ENCODE measurements at regions not wholly inside any gene's neighbourhood (a gene's known extent, or its start where the extent isn't known, plus 50 kb on each side); places are given as distances from the start of the nearest gene placed in this dataset.
"Not testable (repeated sequence)": the region's sequence is repeated elsewhere in the genome, so short reads cannot be mapped to it uniquely, and the experiment has no call there.

- Mint-ChIP-seq H3K9me3 (peaks cover 9% of the 10 kb centered on the region), H3K4me1 (no peaks in the 10 kb centered on the region), H3K27me3 (ENCODE audit: low read depth) (no peaks in the 10 kb centered on the region), H3K4me3 (no peak overlapping the region), H3K36me3 (no peaks in the 10 kb centered on the region), H3K27ac (no peak overlapping the region)
- no peak for DNase-seq (ENCODE audit: low spot score in 2 of 2, unreplicated experiment in 2 of 2)
- TF ChIP-seq, protein P1, sequence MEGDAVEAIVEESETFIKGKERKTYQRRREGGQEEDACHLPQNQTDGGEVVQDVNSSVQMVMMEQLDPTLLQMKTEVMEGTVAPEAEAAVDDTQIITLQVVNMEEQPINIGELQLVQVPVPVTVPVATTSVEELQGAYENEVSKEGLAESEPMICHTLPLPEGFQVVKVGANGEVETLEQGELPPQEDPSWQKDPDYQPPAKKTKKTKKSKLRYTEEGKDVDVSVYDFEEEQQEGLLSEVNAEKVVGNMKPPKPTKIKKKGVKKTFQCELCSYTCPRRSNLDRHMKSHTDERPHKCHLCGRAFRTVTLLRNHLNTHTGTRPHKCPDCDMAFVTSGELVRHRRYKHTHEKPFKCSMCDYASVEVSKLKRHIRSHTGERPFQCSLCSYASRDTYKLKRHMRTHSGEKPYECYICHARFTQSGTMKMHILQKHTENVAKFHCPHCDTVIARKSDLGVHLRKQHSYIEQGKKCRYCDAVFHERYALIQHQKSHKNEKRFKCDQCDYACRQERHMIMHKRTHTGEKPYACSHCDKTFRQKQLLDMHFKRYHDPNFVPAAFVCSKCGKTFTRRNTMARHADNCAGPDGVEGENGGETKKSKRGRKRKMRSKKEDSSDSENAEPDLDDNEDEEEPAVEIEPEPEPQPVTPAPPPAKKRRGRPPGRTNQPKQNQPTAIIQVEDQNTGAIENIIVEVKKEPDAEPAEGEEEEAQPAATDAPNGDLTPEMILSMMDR (IDR thresholded peaks at IDR 0.05; ENCODE audit: unreplicated experiment) = no peak
Observed at GRCh38 chr11:25816411-25816810, 515.5 kb upstream of the ANO3 start.

- Mint-ChIP-seq H3K27ac (no peak overlapping the region), H3K4me3 (no peak overlapping the region), H3K36me3 (peaks cover 3% of the 10 kb centered on the region), H3K27me3 (ENCODE audit: low read depth) (no peaks in the 10 kb centered on the region), H3K4me1 (peaks cover 17% of the 10 kb centered on the region), H3K9me3 (peaks cover 20% of the 10 kb centered on the region)
- TF ChIP-seq, protein P1 (IDR thresholded peaks at IDR 0.05; ENCODE audit: unreplicated experiment) = no peak
- DNase-seq (ENCODE audit: low spot score in 2 of 2, unreplicated experiment in 2 of 2) = no peak
Observed at GRCh38 chr11:25824688-25825087, 507.2 kb upstream of the ANO3 start.

DNA sequence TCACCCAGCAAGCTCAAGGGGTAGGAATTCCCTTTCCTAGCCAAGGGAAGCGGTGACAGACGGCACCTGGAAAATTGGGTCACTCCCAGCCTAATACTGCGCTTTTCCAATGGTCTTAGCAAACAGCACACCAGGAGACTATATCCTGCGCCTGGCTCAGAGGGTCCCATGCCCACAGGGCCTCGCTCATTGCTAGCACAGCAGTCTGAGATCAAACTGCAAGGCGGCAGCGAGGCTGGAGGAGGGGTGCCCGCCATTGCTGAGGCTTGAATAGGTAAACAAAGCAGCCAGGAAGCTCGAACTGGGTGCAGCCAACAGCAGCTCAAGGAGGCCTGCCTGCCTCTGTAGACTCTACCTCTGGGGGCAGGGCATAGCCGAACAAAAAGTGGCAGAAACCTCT lies 500.4 kb upstream of the ANO3 start:
- H3K4me3 Mint-ChIP-seq; H3K36me3 Mint-ChIP-seq; H3K27me3 Mint-ChIP-seq (ENCODE audit: low read depth); DNase-seq (ENCODE audit: low spot score in 2 of 2, unreplicated experiment in 2 of 2); H3K4me1 Mint-ChIP-seq; H3K27ac Mint-ChIP-seq: not testable (repeated sequence)
- peaks cover 21% of the 10 kb centered on the region for H3K9me3 Mint-ChIP-seq

DNA sequence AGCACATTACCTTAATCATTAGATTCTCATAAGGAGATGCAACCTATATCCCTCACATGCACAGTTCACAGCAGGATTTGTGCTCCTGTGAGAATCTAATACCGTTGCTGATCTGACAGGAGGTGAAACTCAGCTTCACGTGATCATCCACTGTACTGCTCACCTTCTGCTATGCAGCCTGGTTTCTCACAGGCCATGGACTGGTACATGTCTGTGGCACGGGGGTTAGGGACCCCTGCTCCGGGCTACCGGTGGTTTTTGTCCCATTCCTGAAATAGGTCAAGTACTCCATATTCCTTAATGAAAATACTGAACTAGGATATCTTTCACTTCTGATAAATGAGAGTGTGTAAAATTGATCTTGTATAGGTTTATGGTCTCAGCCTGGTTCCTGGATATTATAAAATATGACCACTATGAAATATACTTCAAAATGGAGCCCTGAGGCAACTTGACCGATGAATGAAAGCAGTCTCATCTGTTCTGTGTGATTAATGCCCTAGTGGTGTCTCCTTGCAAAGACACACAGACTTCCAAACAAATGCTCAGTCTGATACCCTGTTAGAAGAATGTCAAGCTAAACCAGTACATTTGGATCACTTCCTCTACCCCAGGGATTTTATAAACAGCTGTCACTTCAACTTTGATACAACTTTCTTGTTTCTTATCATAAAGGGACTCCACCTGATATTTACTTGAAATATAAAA lies 492.9 kb upstream of the ANO3 start:
- Mint-ChIP-seq H3K27me3 (ENCODE audit: low read depth) (no peaks in the 10 kb centered on the region), H3K9me3 (peaks cover 4% of the 10 kb centered on the region), H3K4me1 (peaks cover 19% of the 10 kb centered on the region), H3K27ac (peak overlapping the region; percentile 53), H3K4me3 (no peak overlapping the region), H3K36me3 (no peaks in the 10 kb centered on the region)
- no peak for DNase-seq (ENCODE audit: low spot score in 2 of 2, unreplicated experiment in 2 of 2)
- TF ChIP-seq, protein P1 (IDR thresholded peaks at IDR 0.05; ENCODE audit: unreplicated experiment) = no peak

DNA sequence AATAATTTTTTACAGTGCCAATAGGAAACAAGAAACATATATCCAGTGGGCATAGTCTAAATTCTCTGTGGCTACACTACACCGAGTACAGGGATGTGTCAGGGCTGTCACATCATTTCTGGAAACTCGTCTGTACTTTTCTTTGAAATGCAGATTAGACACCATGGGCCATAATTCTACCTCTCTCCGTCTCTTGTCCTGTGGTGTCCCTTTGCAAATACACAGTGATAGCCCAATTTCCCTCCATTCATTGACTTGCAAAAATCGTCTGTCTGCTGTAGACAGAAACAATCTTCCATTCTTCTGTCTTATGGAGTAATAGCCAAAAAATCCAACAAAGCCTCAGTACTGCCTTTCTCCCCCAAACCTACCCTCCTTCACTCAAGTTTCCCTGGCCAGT lies 487.1 kb upstream of the ANO3 start:
- TF ChIP-seq, protein P1 (IDR thresholded peaks at IDR 0.05; ENCODE audit: unreplicated experiment) = no peak
- H3K36me3 Mint-ChIP-seq = no peaks in the 10 kb centered on the region
- H3K4me3 Mint-ChIP-seq = no peak overlapping the region
- DNase-seq (ENCODE audit: low spot score in 2 of 2, unreplicated experiment in 2 of 2) = no peak
- no peaks in the 10 kb centered on the region for H3K27me3 Mint-ChIP-seq (ENCODE audit: low read depth)
- H3K4me1 Mint-ChIP-seq = peaks cover 10% of the 10 kb centered on the region
- H3K9me3 Mint-ChIP-seq = peaks cover 5% of the 10 kb centered on the region
- no peak overlapping the region for H3K27ac Mint-ChIP-seq

DNA sequence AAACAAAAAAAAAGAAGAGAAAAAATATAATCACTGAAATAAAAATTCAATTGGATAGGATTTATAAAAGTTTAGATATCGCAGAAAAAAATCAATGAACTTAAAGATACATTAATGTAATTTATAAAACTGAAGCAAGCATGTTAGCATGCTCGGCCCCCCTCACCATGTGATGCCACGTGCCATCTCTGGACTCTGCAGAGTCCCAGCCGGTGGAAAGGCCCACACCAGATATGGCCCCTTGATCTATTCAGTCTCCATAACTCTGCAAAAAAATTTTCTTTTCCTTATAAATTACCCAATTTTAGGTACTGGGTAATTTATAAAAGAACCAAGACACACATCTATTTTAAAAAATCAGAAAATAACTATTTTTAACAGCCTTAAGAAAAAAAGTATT lies 476.0 kb upstream of the ANO3 start:
- Mint-ChIP-seq H3K9me3 (no peaks in the 10 kb centered on the region), H3K4me3 (no peak overlapping the region), H3K36me3 (no peaks in the 10 kb centered on the region), H3K4me1 (peaks cover 13% of the 10 kb centered on the region), H3K27ac (no peak overlapping the region), H3K27me3 (ENCODE audit: low read depth) (peaks cover 5% of the 10 kb centered on the region)
- no peak for DNase-seq (ENCODE audit: low spot score in 2 of 2, unreplicated experiment in 2 of 2)
- TF ChIP-seq, protein P1 (IDR thresholded peaks at IDR 0.05; ENCODE audit: unreplicated experiment) = no peak
